Activated CD8-positive, alpha-beta memory T cell treated with anti-CD3 and anti-CD28 coated beads, Interleukin-2, amount 50 U/mL, for 48 hours (primary cell): ENCODE measurements at regions not wholly inside any gene's neighbourhood (a gene's known extent, or its start where the extent isn't known, plus 50 kb on each side); places are given as distances from the start of the nearest gene placed in this dataset.

Experiments
- DNase-seq: peaks from one replicate; pipeline ENCODE4 v3.0.0-alpha.2; 2020

GRCh38 chr13:40403509-40404241 lies 262.8 kb downstream of the FOXO1 start:
- DNase-seq, result no peak

GRCh38 chr13:40404407-40404806 lies 262.0 kb downstream of the FOXO1 start:
- no peak for DNase-seq

GRCh38 chr13:40404967-40405716 lies 261.3 kb downstream of the FOXO1 start:
- no peak for DNase-seq

GRCh38 chr13:40406405-40407120 lies 259.9 kb downstream of the FOXO1 start:
- no peak for DNase-seq

- DNase-seq, result no peak
Observed at GRCh38 chr13:40407567-40407966, 258.9 kb downstream of the FOXO1 start.

- no peak for DNase-seq
Observed at GRCh38 chr13:40408602-40409001, 257.8 kb downstream of the FOXO1 start.

GRCh38 chr13:40409278-40409677 lies 257.2 kb downstream of the FOXO1 start:
- DNase-seq, result no peak

- no peak for DNase-seq
Observed at GRCh38 chr13:40410315-40410714, 256.1 kb downstream of the FOXO1 start.

GRCh38 chr13:40420160-40420740 lies 246.2 kb downstream of the FOXO1 start:
- DNase-seq, result no peak

GRCh38 chr13:40422588-40423235 lies 243.7 kb downstream of the FOXO1 start:
- no peak for DNase-seq

- DNase-seq, result no peak
Observed at GRCh38 chr13:40428354-40428753, 238.1 kb downstream of the FOXO1 start.

GRCh38 chr13:40429706-40430545 lies 236.5 kb downstream of the FOXO1 start:
- no peak for DNase-seq

- no peak for DNase-seq
Observed at GRCh38 chr13:40432018-40432978, 234.1 kb downstream of the FOXO1 start.

GRCh38 chr13:40433001-40433400 lies 233.4 kb downstream of the FOXO1 start:
- no peak for DNase-seq

- no peak for DNase-seq
Observed at GRCh38 chr13:40433577-40433976, 232.9 kb downstream of the FOXO1 start.

- DNase-seq, result no peak
Observed at GRCh38 chr13:40434516-40435397, 231.7 kb downstream of the FOXO1 start.

- no peak for DNase-seq
Observed at GRCh38 chr13:40438022-40438680, 228.3 kb downstream of the FOXO1 start.

GRCh38 chr13:40438999-40439797 lies 227.2 kb downstream of the FOXO1 start:
- DNase-seq, result no peak
